T-cell (primary cell): ENCODE measurements at regions not wholly inside any gene's neighbourhood (a gene's known extent, or its start where the extent isn't known, plus 50 kb on each side); places are given as distances from the start of the nearest gene placed in this dataset.

Source experiments
- ATAC-seq, 4 experiments: fragments of 200-7000 bp in 3 of 4; fragments of 150-1000 bp in 1 of 4; cut with Tn5 transposase; replicated peaks in 1 of 4; 1 replicate in 3 of 4; 2 replicates in 1 of 4; pipeline ENCODE4 v1.10.0; 2021; ENCODE audit warnings: moderate library complexity in 3 of 4, mild to moderate bottlenecking in 2 of 4, moderate number of reproducible peaks in 1 of 4
- CTCF ChIA-PET, 2 donors: fragments of 300-600 bp; sonication (Branson Sonifier 250); formaldehyde crosslinking; loops; one replicate each; lab custom pipeline; 2022; ENCODE audit warnings: antibody characterized with exemption in 2 of 2; lab: Charles Lee
- POLR2A ChIA-PET, 2 donors: fragments of 300-600 bp; sonication (Branson Sonifier 250); formaldehyde crosslinking; loops; one replicate each; lab custom pipeline; 2022; ENCODE audit warnings: antibody characterized with exemption in 2 of 2; lab: Charles Lee
- DNase-seq, 35 experiments: peaks; one replicate each; pipeline versions ENCODE4 v3.0.0 to v3.0.0-alpha.2; 2013 to 2023
- H3K27ac ChIP-seq: one replicate; pipeline ENCODE4 v1.5.1; 2013; ENCODE audit warnings: low read length
- H3K27me3 ChIP-seq, 2 experiments: replicated peaks in 1 of 2; 1 replicate in 1 of 2; 2 replicates in 1 of 2; pipeline versions ENCODE4 v1.6.1 to v1.7.0; 2013; ENCODE audit warnings: low read length in 1 of 2, mixed read lengths in 1 of 2; ENCODE audit not compliant: control insufficient read depth in 2 of 2, insufficient read depth in 2 of 2; ENCODE audit errors: extremely low read depth in 1 of 2
- H3K36me3 ChIP-seq, 2 donors: 1 replicate in 1 of 2; 2 replicates in 1 of 2; pipeline versions ENCODE4 v1.6.1 to v1.7.0; 2013; ENCODE audit warnings: low read length in 1 of 2; ENCODE audit not compliant: control insufficient read depth in 2 of 2, insufficient read depth in 1 of 2; ENCODE audit errors: extremely low read depth in 1 of 2
- H3K4me1 ChIP-seq, 2 experiments: 1 replicate in 1 of 2; 2 replicates in 1 of 2; pipeline versions ENCODE4 v1.6.1 to v1.7.0; 2013; ENCODE audit warnings: low read length in 2 of 2, mixed read lengths in 1 of 2; ENCODE audit not compliant: insufficient read depth in 2 of 2, control insufficient read depth in 1 of 2; ENCODE audit errors: extremely low read depth in 1 of 2
- H3K4me3 ChIP-seq, 2 donors: 1 replicate in 1 of 2; 2 replicates in 1 of 2; pipeline versions ENCODE4 v1.5.1 to v1.7.0; 2013; ENCODE audit warnings: mild to moderate bottlenecking in 2 of 2, low read length in 1 of 2, moderate library complexity in 1 of 2; ENCODE audit not compliant: control insufficient read depth in 1 of 2; ENCODE audit errors: extremely low read depth in 1 of 2
- H3K9me3 ChIP-seq: 2 replicates; pipeline ENCODE4 v1.7.0; 2013
- H3K27ac Mint-ChIP-seq, 2 donors: one replicate each; pipeline ENCODE4 v1.8.0; 2020 to 2021; ENCODE audit warnings: mild to moderate bottlenecking in 2 of 2, mixed read lengths in 2 of 2
- H3K27me3 Mint-ChIP-seq, 2 donors: one replicate each; pipeline ENCODE4 v1.8.0; 2021 to 2022; ENCODE audit warnings: mixed read lengths in 2 of 2
- H3K36me3 Mint-ChIP-seq: one replicate; pipeline ENCODE4 v1.8.0; 2021; ENCODE audit warnings: mixed read lengths
- H3K4me1 Mint-ChIP-seq, 3 donors: one replicate each; pipeline ENCODE4 v1.8.0; 2020 to 2022; ENCODE audit warnings: mixed read lengths in 3 of 3, mild to moderate bottlenecking in 1 of 3
- H3K4me3 Mint-ChIP-seq, 3 donors: one replicate each; pipeline ENCODE4 v1.8.0; 2020 to 2022; ENCODE audit warnings: mild to moderate bottlenecking in 3 of 3, mixed read lengths in 3 of 3, moderate library complexity in 3 of 3
- H3K9me3 Mint-ChIP-seq, 3 donors: one replicate each; pipeline ENCODE4 v1.8.0; 2020 to 2022; ENCODE audit warnings: mixed read lengths in 3 of 3
- WGBS: methylation state at CpG from one replicate; pipeline ENCODE4 v1.1.5; 2013; ENCODE audit warnings: missing lambda C conversion rate; ENCODE audit not compliant: insufficient coverage; 5-methylcytosine and 5-hydroxymethylcytosine counted together

GRCh38 chr20:48325656-48326433 lies 502.0 kb downstream of the PREX1 start:
- DNase-seq (no peak), ATAC-seq (no peak)
- ChIA-PET CTCF (no interaction called here), POLR2A (no interaction called here)
- Mint-ChIP-seq H3K27me3 (peaks cover 6 to 26% of the 10 kb centered on the region in 2 donors), H3K27ac (no peak overlapping the region), H3K9me3 (no peaks in the 10 kb centered on the region), H3K36me3 (no peaks in the 10 kb centered on the region), H3K4me1 (no peaks in the 10 kb centered on the region), H3K4me3 (no peak overlapping the region)
- no peak overlapping the region for H3K4me3 ChIP-seq
- H3K9me3 ChIP-seq = no peaks in the 10 kb centered on the region
- peaks cover 0 to 35% of the 10 kb centered on the region in 2 experiments for H3K27me3 ChIP-seq
- H3K36me3 ChIP-seq = no peaks in the 10 kb centered on the region
- H3K4me1 ChIP-seq = no peaks in the 10 kb centered on the region
- H3K27ac ChIP-seq = no peak overlapping the region
- 76% methylated on average over 27 of the region's 31 CpGs for WGBS

- Histone ChIP-seq H3K4me1 (no peaks in the 10 kb centered on the region), H3K9me3 (no peaks in the 10 kb centered on the region), H3K27me3 (peaks cover 0 to 32% of the 10 kb centered on the region in 2 experiments), H3K36me3 (no peaks in the 10 kb centered on the region), H3K27ac (no peak overlapping the region), H3K4me3 (no peak overlapping the region)
- 68% methylated on average over 3 of the region's 4 CpGs for WGBS
- Mint-ChIP-seq H3K27ac (no peak overlapping the region), H3K9me3 (no peaks in the 10 kb centered on the region), H3K4me1 (no peaks in the 10 kb centered on the region), H3K27me3 (peaks cover 12 to 31% of the 10 kb centered on the region in 2 donors), H3K36me3 (no peaks in the 10 kb centered on the region), H3K4me3 (no peak overlapping the region)
- DNase-seq (no peak), ATAC-seq (no peak)
- CTCF ChIA-PET = no interaction called here
- POLR2A ChIA-PET = no interaction called here
Measured at GRCh38 chr20:48324744-48325143, 503.1 kb downstream of the PREX1 start.

- no peaks in the 10 kb centered on the region for H3K9me3 ChIP-seq
- H3K27ac ChIP-seq = no peak overlapping the region
- WGBS = 80% methylated on average over 1 of the region's 6 CpGs
- no peak for ATAC-seq
- H3K4me1 ChIP-seq = no peaks in the 10 kb centered on the region
- no peaks in the 10 kb centered on the region for H3K36me3 ChIP-seq
- no peak for DNase-seq
- peaks cover 13 to 29% of the 10 kb centered on the region in 2 donors for H3K27me3 Mint-ChIP-seq
- H3K36me3 Mint-ChIP-seq = no peaks in the 10 kb centered on the region
- ChIA-PET POLR2A (no interaction called here), CTCF (no interaction called here)
- H3K27me3 ChIP-seq = peaks cover 0 to 19% of the 10 kb centered on the region in 2 experiments
- no peaks in the 10 kb centered on the region for H3K4me1 Mint-ChIP-seq
- H3K9me3 Mint-ChIP-seq = no peaks in the 10 kb centered on the region
- no peak overlapping the region for H3K4me3 Mint-ChIP-seq
- H3K4me3 ChIP-seq = no peak overlapping the region
- no peak overlapping the region for H3K27ac Mint-ChIP-seq
Measured at GRCh38 chr20:48321271-48321670, 506.5 kb downstream of the PREX1 start.

GRCh38 chr20:48319943-48320584 lies 507.7 kb downstream of the PREX1 start:
- WGBS = 66% methylated on average over 8 of the region's 12 CpGs
- DNase-seq (no peak), ATAC-seq (no peak)
- Mint-ChIP-seq H3K36me3 (no peaks in the 10 kb centered on the region), H3K4me3 (no peak overlapping the region), H3K27ac (no peak overlapping the region), H3K9me3 (no peaks in the 10 kb centered on the region), H3K27me3 (peaks cover 11 to 25% of the 10 kb centered on the region in 2 donors), H3K4me1 (no peaks in the 10 kb centered on the region)
- Histone ChIP-seq H3K4me1 (no peaks in the 10 kb centered on the region), H3K27ac (no peak overlapping the region), H3K36me3 (no peaks in the 10 kb centered on the region), H3K9me3 (no peaks in the 10 kb centered on the region), H3K27me3 (peaks cover 0 to 9% of the 10 kb centered on the region in 2 experiments), H3K4me3 (no peak overlapping the region)
- ChIA-PET POLR2A (no interaction called here), CTCF (no interaction called here)

GRCh38 chr20:48317578-48317977 lies 510.2 kb downstream of the PREX1 start:
- WGBS = 67% methylated on average over 2 of the region's 6 CpGs

DNA sequence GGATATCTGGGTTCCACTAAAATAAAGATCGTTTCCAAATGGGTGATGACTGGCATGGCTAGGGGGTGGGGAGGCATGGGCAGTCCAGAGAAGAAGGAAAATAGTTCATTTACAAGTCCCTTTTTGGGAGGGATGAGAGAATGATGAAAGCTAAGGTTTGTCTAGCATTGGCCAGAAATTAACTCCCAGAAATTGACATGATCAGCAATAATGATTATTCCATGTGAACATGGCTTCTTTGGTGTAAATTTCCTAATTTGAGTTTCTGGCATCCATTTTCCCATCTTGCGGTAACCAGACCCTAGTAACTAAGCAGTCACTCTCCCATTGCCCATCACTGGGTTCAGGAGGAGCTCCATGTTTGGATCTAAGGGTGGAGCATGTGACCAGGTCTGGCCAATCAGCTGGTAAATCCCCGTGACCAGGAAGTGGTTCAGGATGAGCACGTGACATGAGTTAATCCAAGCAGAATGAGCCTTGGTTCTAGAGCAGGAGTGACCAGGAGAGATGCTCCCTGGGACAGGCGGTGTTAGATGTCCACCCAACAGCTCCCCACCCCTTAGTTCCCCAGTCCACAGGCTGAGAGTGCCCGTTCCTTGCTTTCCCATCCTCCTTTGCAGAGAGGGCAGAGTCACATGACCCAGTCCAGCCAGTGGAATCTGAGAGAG lies 512.7 kb downstream of the PREX1 start:
- H3K27ac ChIP-seq = no peak overlapping the region
- no peaks in the 10 kb centered on the region for H3K9me3 ChIP-seq
- H3K4me1 ChIP-seq = no peaks in the 10 kb centered on the region
- DNase-seq = no peak
- no peaks in the 10 kb centered on the region for H3K36me3 ChIP-seq
- H3K9me3 Mint-ChIP-seq = no peaks in the 10 kb centered on the region
- no peak overlapping the region for H3K4me3 ChIP-seq
- H3K27me3 Mint-ChIP-seq = peaks cover 10 to 14% of the 10 kb centered on the region in 2 donors
- ChIA-PET POLR2A (interaction anchor here in 1 of 2 donors (0.7 kb wide), 1 partner anchor 238 kb away, joined by 3 read pairs; no protein-coding TSS in a partner anchor), CTCF (no interaction called here)
- H3K36me3 Mint-ChIP-seq = no peaks in the 10 kb centered on the region
- H3K4me1 Mint-ChIP-seq = no peaks in the 10 kb centered on the region
- peaks cover 0 to 16% of the 10 kb centered on the region in 2 experiments for H3K27me3 ChIP-seq
- ATAC-seq = no peak
- no peak overlapping the region for H3K27ac Mint-ChIP-seq
- 76% methylated on average over 3 of the region's 6 CpGs for WGBS
- H3K4me3 Mint-ChIP-seq = no peak overlapping the region

More at GRCh38 chr20:48317578-48317977, 510.2 kb downstream of the PREX1 start:
- no peak for ATAC-seq
- Mint-ChIP-seq H3K9me3 (no peaks in the 10 kb centered on the region), H3K27me3 (peaks cover 16 to 20% of the 10 kb centered on the region in 2 donors), H3K4me1 (no peaks in the 10 kb centered on the region), H3K36me3 (no peaks in the 10 kb centered on the region), H3K4me3 (no peak overlapping the region), H3K27ac (no peak overlapping the region)
- DNase-seq = no peak
- Histone ChIP-seq H3K4me1 (no peaks in the 10 kb centered on the region), H3K4me3 (no peak overlapping the region), H3K36me3 (no peaks in the 10 kb centered on the region), H3K9me3 (no peaks in the 10 kb centered on the region), H3K27ac (no peak overlapping the region), H3K27me3 (peaks cover 0 to 5% of the 10 kb centered on the region in 2 experiments)
- ChIA-PET CTCF (no interaction called here), POLR2A (no interaction called here)
